ENCODE measurements at regions not wholly inside any gene's neighbourhood (a gene's known extent, or its start where the extent isn't known, plus 50 kb on each side); places are given as distances from the start of the nearest gene placed in this dataset.

- POLR2A ChIA-PET = no interaction called here
- CTCF ChIA-PET = no interaction called here
- H3K4me3 ChIP-seq (ENCODE audit: low read depth, low read length) = no peak overlapping the region
Observed at GRCh38 chr18:42261731-42262130, 306.7 kb downstream of the PIK3C3 start.

GRCh38 chr18:42264497-42264896 is 309.5 kb downstream of the PIK3C3 start:
- Histone ChIP-seq H3K36me3 (ENCODE audit: control insufficient read depth, insufficient read depth, low read length) (no peaks in the 10 kb centered on the region), H3K4me3 (ENCODE audit: low read depth, low read length) (no peak overlapping the region), H3K27me3 (ENCODE audit: control insufficient read depth, insufficient read depth, low read length) (no peaks in the 10 kb centered on the region)
- ChIA-PET POLR2A (no interaction called here), CTCF (no interaction called here)
- no peak for DNase-seq (ENCODE audit: low read depth)
- no peak for TF ChIP-seq CTCF (IDR thresholded peaks at IDR 0.05; ENCODE audit: insufficient read depth, low read depth, low read length)

More at GRCh38 chr18:42261731-42262130, 306.7 kb downstream of the PIK3C3 start:
- DNase-seq (ENCODE audit: low read depth) = no peak
- TF ChIP-seq CTCF (IDR thresholded peaks at IDR 0.05; ENCODE audit: insufficient read depth, low read depth, low read length) = no peak
- Histone ChIP-seq H3K27me3 (ENCODE audit: control insufficient read depth, insufficient read depth, low read length) (no peaks in the 10 kb centered on the region), H3K36me3 (ENCODE audit: control insufficient read depth, insufficient read depth, low read length) (no peaks in the 10 kb centered on the region)

DNA sequence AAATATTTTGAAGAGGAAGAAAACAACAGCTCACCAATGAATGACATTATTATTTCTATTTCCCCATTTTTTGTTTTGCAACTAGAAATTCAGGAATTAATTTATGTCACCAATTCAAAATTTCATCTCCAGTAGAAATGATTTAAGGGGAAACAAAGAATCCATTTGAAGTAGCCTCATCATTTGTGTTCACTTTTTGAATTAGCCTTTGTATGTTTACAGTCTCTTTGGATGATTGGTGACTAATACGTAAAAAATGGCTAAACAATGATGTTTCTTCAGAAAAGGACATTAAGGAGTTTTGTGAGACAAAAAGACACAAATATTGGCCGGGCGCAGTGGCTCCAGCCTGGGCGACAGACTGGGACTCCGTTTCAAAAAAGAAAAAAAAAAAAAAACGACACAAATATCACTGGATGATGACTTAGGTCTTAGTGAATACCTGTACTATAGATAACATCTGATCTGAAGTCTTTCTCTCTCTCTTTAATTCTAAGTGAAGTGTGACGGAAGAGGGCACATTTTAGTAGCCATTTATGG is 313.2 kb downstream of the PIK3C3 start:
- ChIA-PET POLR2A (no interaction called here), CTCF (interaction anchor here (1.0 kb wide), 1 partner anchor 108 kb away, joined by 4 read pairs; no protein-coding TSS in a partner anchor)
- H3K36me3 ChIP-seq (ENCODE audit: control insufficient read depth, insufficient read depth, low read length) = no peaks in the 10 kb centered on the region
- no peak for DNase-seq (ENCODE audit: low read depth)
- TF ChIP-seq CTCF (IDR thresholded peaks at IDR 0.05; ENCODE audit: insufficient read depth, low read depth, low read length) = no peak
- H3K4me3 ChIP-seq (ENCODE audit: low read depth, low read length) = no peak overlapping the region
- no peaks in the 10 kb centered on the region for H3K27me3 ChIP-seq (ENCODE audit: control insufficient read depth, insufficient read depth, low read length)

DNA sequence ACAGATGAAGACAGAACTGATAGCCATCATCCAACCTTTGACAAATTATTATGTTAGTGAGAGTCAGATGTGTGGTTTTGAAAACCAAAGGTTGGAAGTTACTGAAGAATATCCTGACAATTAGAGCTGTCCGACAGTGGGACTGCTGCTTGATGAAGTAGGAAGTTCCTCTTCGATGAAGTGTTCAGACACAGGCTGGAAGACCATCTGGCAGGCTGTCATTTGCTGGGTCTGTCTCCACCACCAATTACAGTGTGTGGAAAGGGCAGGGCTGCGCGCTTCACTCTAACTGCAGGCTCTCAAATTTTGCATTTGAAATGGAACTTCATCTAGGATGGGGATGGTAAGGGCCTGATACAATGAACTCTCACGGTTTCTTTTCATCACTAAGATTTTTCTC is 313.8 kb downstream of the PIK3C3 start:
- Histone ChIP-seq H3K27me3 (ENCODE audit: control insufficient read depth, insufficient read depth, low read length) (no peaks in the 10 kb centered on the region), H3K4me3 (ENCODE audit: low read depth, low read length) (no peak overlapping the region), H3K36me3 (ENCODE audit: control insufficient read depth, insufficient read depth, low read length) (no peaks in the 10 kb centered on the region)
- ChIA-PET POLR2A (no interaction called here), CTCF (interaction anchor here (1.0 to 1.4 kb wide), 2 partner anchors 109 to 215 kb away, joined by 4 to 5 read pairs; no protein-coding TSS in a partner anchor)
- no peak for TF ChIP-seq CTCF (IDR thresholded peaks at IDR 0.05; ENCODE audit: insufficient read depth, low read depth, low read length)
- DNase-seq (ENCODE audit: low read depth) = no peak

- no peaks in the 10 kb centered on the region for H3K27me3 ChIP-seq (ENCODE audit: control insufficient read depth, insufficient read depth, low read length)
- no peaks in the 10 kb centered on the region for H3K36me3 ChIP-seq (ENCODE audit: control insufficient read depth, insufficient read depth, low read length)
- no peak for TF ChIP-seq CTCF (IDR thresholded peaks at IDR 0.05; ENCODE audit: insufficient read depth, low read depth, low read length)
- no peak for DNase-seq (ENCODE audit: low read depth)
- H3K4me3 ChIP-seq (ENCODE audit: low read depth, low read length) = no peak overlapping the region
- ChIA-PET POLR2A (no interaction called here), CTCF (interaction anchor here (0.8 to 3.1 kb wide), 2 partner anchors 27 to 158 kb away, joined by 3 to 17 read pairs; no protein-coding TSS in a partner anchor)
Observed at GRCh38 chr18:42271647-42272414, 316.8 kb downstream of the PIK3C3 start.
